H54 (cell line): ENCODE measurements at regions not wholly inside any gene's neighbourhood (a gene's known extent, or its start where the extent isn't known, plus 50 kb on each side); places are given as distances from the start of the nearest gene placed in this dataset.

Experiments used
- DNase-seq: peaks from one replicate; pipeline ENCODE4 v3.0.0; 2011; ENCODE audit warnings: low spot score, mixed read lengths; ENCODE audit not compliant: insufficient read length
- FAIRE-seq: peaks from 3 replicates; lab custom pipeline; 2011; peaks lifted over from hg19 to GRCh38; lab: Jason Lieb, UNC
- POLR2A ChIP-seq: IDR thresholded peaks from 2 replicates; pipeline ENCODE4 v1.6.1; 2011; ENCODE audit warnings: low read depth, mild to moderate bottlenecking, low read length

- no peak for TF ChIP-seq POLR2A
- DNase-seq: no peak
- FAIRE-seq: no peak
These were observed 990.0 kb upstream of the PABPC4L start for GRCh38 chr4:135191596-135191995.

- no peak for FAIRE-seq
- TF ChIP-seq POLR2A: no peak
- DNase-seq: no peak
These were observed 984.4 kb upstream of the PABPC4L start for GRCh38 chr4:135186002-135186401.

GRCh38 chr4:135185256-135185655 is 983.7 kb upstream of the PABPC4L start:
- DNase-seq (no peak), FAIRE-seq (no peak)
- no peak for TF ChIP-seq POLR2A

GRCh38 chr4:135184715-135185114 is 983.1 kb upstream of the PABPC4L start:
- DNase-seq (no peak), FAIRE-seq (no peak)
- TF ChIP-seq POLR2A: no peak

GRCh38 chr4:135177321-135177720 is 975.7 kb upstream of the PABPC4L start:
- FAIRE-seq: no peak

GRCh38 chr4:135166661-135167060 is 965.1 kb upstream of the PABPC4L start:
- FAIRE-seq (no peak), DNase-seq (no peak)
- TF ChIP-seq POLR2A: no peak

More at GRCh38 chr4:135177321-135177720, 975.7 kb upstream of the PABPC4L start:
- TF ChIP-seq POLR2A: no peak
- DNase-seq: no peak

GRCh38 chr4:135164601-135165000 is 963.0 kb upstream of the PABPC4L start:
- no peak for TF ChIP-seq POLR2A
- DNase-seq: no peak
- no peak for FAIRE-seq

GRCh38 chr4:135144498-135144897 is 942.9 kb upstream of the PABPC4L start:
- no peak for TF ChIP-seq POLR2A
- no peak for FAIRE-seq
- no peak for DNase-seq

- FAIRE-seq (no peak), DNase-seq (no peak)
- no peak for TF ChIP-seq POLR2A
These were observed 922.6 kb upstream of the PABPC4L start for GRCh38 chr4:135124196-135124595.

- TF ChIP-seq POLR2A: no peak
- FAIRE-seq: no peak
- no peak for DNase-seq
These were observed 922.0 kb upstream of the PABPC4L start for GRCh38 chr4:135123632-135124031.

GRCh38 chr4:135122457-135122856 is 920.9 kb upstream of the PABPC4L start:
- DNase-seq: no peak
- FAIRE-seq: no peak
- no peak for TF ChIP-seq POLR2A

- FAIRE-seq (no peak), DNase-seq (no peak)
These were observed 918.6 kb upstream of the PABPC4L start for GRCh38 chr4:135120195-135120594.

GRCh38 chr4:135114079-135114478 is 912.5 kb upstream of the PABPC4L start:
- DNase-seq: no peak
- no peak for TF ChIP-seq POLR2A
- FAIRE-seq: no peak

More at GRCh38 chr4:135120195-135120594, 918.6 kb upstream of the PABPC4L start:
- TF ChIP-seq POLR2A: no peak

- FAIRE-seq (no peak), DNase-seq (no peak)
- no peak for TF ChIP-seq POLR2A
These were observed 896.5 kb upstream of the PABPC4L start for GRCh38 chr4:135098061-135098460.

- no peak for DNase-seq
- no peak for FAIRE-seq
- TF ChIP-seq POLR2A: no peak
These were observed 871.8 kb upstream of the PABPC4L start for GRCh38 chr4:135073389-135073788.

GRCh38 chr4:135072553-135072952 is 871.0 kb upstream of the PABPC4L start:
- no peak for FAIRE-seq
- TF ChIP-seq POLR2A: no peak

More at GRCh38 chr4:135072553-135072952, 871.0 kb upstream of the PABPC4L start:
- no peak for DNase-seq
